ENCODE measurements at regions not wholly inside any gene's neighbourhood (a gene's known extent, or its start where the extent isn't known, plus 50 kb on each side); places are given as distances from the start of the nearest gene placed in this dataset.

GRCh38 chr22:47775686-47776085 is 1013.2 kb downstream of the TBC1D22A start:
- DNase-seq = no peak

GRCh38 chr22:47775191-47775590 is 1012.7 kb downstream of the TBC1D22A start:
- DNase-seq = no peak

- no peak for DNase-seq
Measured at GRCh38 chr22:47773635-47774034, 1011.2 kb downstream of the TBC1D22A start.

- DNase-seq = no peak
Measured at GRCh38 chr22:47772864-47773263, 1010.4 kb downstream of the TBC1D22A start.

- no peak for DNase-seq
Measured at GRCh38 chr22:47769652-47770051, 1007.2 kb downstream of the TBC1D22A start.

- no peak for DNase-seq
Measured at GRCh38 chr22:47768027-47768426, 1005.6 kb downstream of the TBC1D22A start.

- DNase-seq = no peak
Measured at GRCh38 chr22:47767403-47767802, 1005.0 kb downstream of the TBC1D22A start.

- no peak for DNase-seq
Measured at GRCh38 chr22:47765757-47766156, 1003.3 kb downstream of the TBC1D22A start.

GRCh38 chr22:47762141-47762540 is 999.7 kb downstream of the TBC1D22A start:
- DNase-seq = no peak

GRCh38 chr22:47759909-47760308 is 997.5 kb downstream of the TBC1D22A start:
- no peak for DNase-seq

GRCh38 chr22:47757741-47758140 is 995.3 kb downstream of the TBC1D22A start:
- no peak for DNase-seq

GRCh38 chr22:47750086-47750485 is 987.6 kb downstream of the TBC1D22A start:
- no peak for DNase-seq

- DNase-seq = no peak
Measured at GRCh38 chr22:47748957-47749356, 986.5 kb downstream of the TBC1D22A start.

- DNase-seq = no peak
Measured at GRCh38 chr22:47748271-47748670, 985.8 kb downstream of the TBC1D22A start.

GRCh38 chr22:47740109-47740805 is 977.8 kb downstream of the TBC1D22A start:
- DNase-seq = no peak

- DNase-seq = no peak
Measured at GRCh38 chr22:47739291-47740015, 977.0 kb downstream of the TBC1D22A start.

GRCh38 chr22:47738472-47739013 is 976.1 kb downstream of the TBC1D22A start:
- no peak for DNase-seq

GRCh38 chr22:47736186-47737034 is 974.0 kb downstream of the TBC1D22A start:
- DNase-seq = no peak

GRCh38 chr22:47734511-47734910 is 972.1 kb downstream of the TBC1D22A start:
- no peak for DNase-seq

GRCh38 chr22:47727641-47728040 is 965.2 kb downstream of the TBC1D22A start:
- DNase-seq = no peak

GRCh38 chr22:47724751-47725150 is 962.3 kb downstream of the TBC1D22A start:
- no peak for DNase-seq

GRCh38 chr22:47724030-47724429 is 961.6 kb downstream of the TBC1D22A start:
- DNase-seq = no peak

Data from hypothalamus (tissue), 51 donors.